ENCODE measurements at regions not wholly inside any gene's neighbourhood (a gene's known extent, or its start where the extent isn't known, plus 50 kb on each side); places are given as distances from the start of the nearest gene placed in this dataset.
A peak's percentile ranks its signal among the peaks of the same experiment; 100 is the strongest.

DNA sequence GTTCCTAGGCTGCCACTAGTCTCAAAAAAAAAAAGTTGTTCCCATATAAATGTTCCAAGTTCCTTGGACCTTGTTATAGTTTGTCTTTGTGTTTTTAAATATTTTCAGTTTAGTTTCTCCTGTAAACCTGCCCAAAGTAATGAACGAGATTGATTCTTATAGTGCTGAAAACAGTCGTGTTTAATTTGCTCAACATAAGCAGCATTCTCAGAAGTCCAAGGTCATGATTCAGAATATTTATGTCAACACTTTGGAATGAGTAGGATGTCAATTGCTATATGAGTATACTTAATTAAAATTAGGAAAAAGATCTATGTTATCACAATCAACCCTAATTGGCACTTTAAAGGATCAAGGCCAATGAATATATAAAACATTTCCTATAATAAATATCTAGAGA is 510.9 kb downstream of the PPP4R3C start:
- TF ChIP-seq, protein P1, sequence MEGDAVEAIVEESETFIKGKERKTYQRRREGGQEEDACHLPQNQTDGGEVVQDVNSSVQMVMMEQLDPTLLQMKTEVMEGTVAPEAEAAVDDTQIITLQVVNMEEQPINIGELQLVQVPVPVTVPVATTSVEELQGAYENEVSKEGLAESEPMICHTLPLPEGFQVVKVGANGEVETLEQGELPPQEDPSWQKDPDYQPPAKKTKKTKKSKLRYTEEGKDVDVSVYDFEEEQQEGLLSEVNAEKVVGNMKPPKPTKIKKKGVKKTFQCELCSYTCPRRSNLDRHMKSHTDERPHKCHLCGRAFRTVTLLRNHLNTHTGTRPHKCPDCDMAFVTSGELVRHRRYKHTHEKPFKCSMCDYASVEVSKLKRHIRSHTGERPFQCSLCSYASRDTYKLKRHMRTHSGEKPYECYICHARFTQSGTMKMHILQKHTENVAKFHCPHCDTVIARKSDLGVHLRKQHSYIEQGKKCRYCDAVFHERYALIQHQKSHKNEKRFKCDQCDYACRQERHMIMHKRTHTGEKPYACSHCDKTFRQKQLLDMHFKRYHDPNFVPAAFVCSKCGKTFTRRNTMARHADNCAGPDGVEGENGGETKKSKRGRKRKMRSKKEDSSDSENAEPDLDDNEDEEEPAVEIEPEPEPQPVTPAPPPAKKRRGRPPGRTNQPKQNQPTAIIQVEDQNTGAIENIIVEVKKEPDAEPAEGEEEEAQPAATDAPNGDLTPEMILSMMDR (IDR thresholded peaks at IDR 0.05): no peak
- H3K36me3 ChIP-seq: no peaks in the 10 kb centered on the region
- H3K27ac ChIP-seq: no peak overlapping the region
- no peaks in the 10 kb centered on the region for H3K4me1 ChIP-seq
- ATAC-seq: no peak
- H3K27me3 ChIP-seq: no peaks in the 10 kb centered on the region
- no peak overlapping the region for H3K4me3 ChIP-seq
- intact Hi-C loops (cut with DNase I): no loop called here
- peaks cover 0 to 6% (median 0%) of the 10 kb centered on the region in 11 donors for H3K9me3 ChIP-seq
- 13 to 19% methylated on average over 2 of the region's 2 CpGs for WGBS, 2 donors
- DNase-seq: no peak

DNA sequence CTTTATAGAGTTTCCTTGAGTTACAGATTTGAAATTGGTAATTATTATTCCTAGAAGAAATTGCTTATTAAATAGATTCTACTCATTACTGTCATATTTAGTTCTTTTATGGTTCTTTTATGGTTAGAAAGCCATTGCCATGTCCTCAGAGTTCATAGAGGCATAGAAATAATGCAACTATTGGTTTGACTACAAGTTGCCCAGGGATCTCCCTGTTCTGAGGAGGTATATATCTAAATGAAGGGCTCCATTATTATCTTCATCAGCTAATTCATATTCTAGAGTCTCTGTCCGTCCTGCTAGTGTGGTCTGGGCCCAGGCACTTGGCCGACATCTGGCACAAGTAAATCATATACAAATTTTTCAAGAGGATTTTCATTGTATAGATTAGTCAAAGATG is 535.7 kb downstream of the PPP4R3C start:
- no peak for DNase-seq
- H3K36me3 ChIP-seq: no peaks in the 10 kb centered on the region
- H3K27me3 ChIP-seq: no peaks in the 10 kb centered on the region
- no peaks in the 10 kb centered on the region for H3K4me1 ChIP-seq
- no peak for ATAC-seq
- TF ChIP-seq, protein P1 (IDR thresholded peaks at IDR 0.05): no peak
- H3K4me3 ChIP-seq: no peak overlapping the region
- H3K9me3 ChIP-seq: no peaks in the 10 kb centered on the region
- 69 to 89% methylated on average over 2 of the region's 2 CpGs for WGBS, 2 donors
- intact Hi-C loops (cut with DNase I): no loop called here
- no peak overlapping the region for H3K27ac ChIP-seq

DNA sequence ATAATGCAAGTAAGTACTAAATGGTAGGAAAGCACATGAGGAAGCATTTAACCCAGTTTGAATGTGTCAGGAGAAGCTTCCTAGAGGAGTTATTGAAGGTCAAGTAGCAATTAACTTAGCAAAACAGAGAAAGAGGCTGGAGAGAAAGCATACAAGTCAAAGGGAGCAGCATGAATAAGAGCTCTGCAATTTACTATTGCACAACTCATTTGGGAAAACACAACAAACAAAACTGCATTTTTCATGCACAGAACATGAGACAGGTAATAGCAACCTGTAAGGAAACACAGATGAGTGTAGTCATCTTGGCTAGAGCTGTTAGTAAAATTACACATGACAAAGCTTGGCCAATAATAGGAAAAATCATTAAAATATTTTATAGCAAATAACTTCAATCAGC is 538.1 kb downstream of the PPP4R3C start:
- Histone ChIP-seq H3K27me3 (peaks cover 0 to 3% (median 0%) of the 10 kb centered on the region in 7 donors), H3K9me3 (no peaks in the 10 kb centered on the region), H3K4me1 (no peaks in the 10 kb centered on the region), H3K4me3 (no peak overlapping the region), H3K27ac (no peak overlapping the region), H3K36me3 (no peaks in the 10 kb centered on the region)
- ATAC-seq: no peak
- intact Hi-C loops (cut with DNase I): no loop called here
- TF ChIP-seq, protein P1 (IDR thresholded peaks at IDR 0.05): no peak
- DNase-seq: no peak

DNA sequence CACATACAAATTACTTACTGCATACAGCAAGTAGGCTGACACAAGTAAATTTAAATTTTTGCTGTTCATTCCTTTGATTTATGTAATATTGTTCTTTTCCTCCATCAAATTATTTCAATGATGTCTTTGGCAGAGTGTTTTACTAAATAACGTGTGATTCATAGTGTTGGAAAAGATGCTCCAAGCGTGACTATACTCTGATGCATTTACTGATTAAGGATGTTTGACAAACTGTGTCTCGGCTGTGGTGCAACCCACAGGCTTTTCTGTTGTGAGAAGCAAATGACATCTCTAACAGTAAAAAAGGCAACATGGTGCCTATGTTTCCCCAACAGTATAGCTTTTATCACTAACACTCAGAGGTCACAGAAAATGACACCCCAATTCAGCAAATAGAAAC is 540.9 kb downstream of the PPP4R3C start:
- ATAC-seq: no peak
- Histone ChIP-seq H3K36me3 (no peaks in the 10 kb centered on the region), H3K27me3 (peaks cover 0 to 3% (median 0%) of the 10 kb centered on the region in 7 donors), H3K4me1 (no peaks in the 10 kb centered on the region), H3K9me3 (no peaks in the 10 kb centered on the region), H3K27ac (no peak overlapping the region), H3K4me3 (no peak overlapping the region)
- TF ChIP-seq, protein P1 (IDR thresholded peaks at IDR 0.05): no peak
- no peak for DNase-seq
- 83 to 90% methylated on average over 3 of the region's 3 CpGs for WGBS, 2 donors
- intact Hi-C loops (cut with DNase I): no loop called here

DNA sequence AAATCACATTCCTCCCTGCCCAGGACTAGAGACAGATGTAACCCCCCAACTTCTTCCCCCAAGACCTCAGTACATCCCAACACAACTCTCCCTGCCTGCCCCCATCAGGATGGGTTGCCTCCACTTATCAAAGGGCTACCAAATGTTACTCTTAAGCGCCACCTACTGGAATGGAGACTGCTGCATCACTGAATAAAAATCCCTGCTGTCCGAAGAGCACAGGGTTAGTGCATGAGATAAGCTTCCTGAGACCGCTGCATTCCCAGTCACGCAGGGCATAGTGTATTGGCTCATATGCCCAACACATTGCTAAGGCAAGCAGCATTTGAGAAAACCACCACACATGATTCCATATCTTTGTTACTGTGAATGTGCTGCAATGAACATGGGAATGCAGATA is 544.5 kb downstream of the PPP4R3C start:
- Histone ChIP-seq H3K4me3 (no peak overlapping the region), H3K36me3 (no peaks in the 10 kb centered on the region), H3K27me3 (peaks cover 0 to 3% (median 0%) of the 10 kb centered on the region in 7 donors), H3K27ac (no peak overlapping the region), H3K4me1 (no peaks in the 10 kb centered on the region), H3K9me3 (no peaks in the 10 kb centered on the region)
- WGBS, 2 donors: 16 to 33% methylated on average over 4 of the region's 4 CpGs
- intact Hi-C loops (cut with DNase I): no loop called here
- ATAC-seq: no peak
- TF ChIP-seq, protein P1 (IDR thresholded peaks at IDR 0.05): peak in 4 of 9 donors; percentile 5 to 25 (median 11)
- no peak for DNase-seq
